ENCODE measurements at regions not wholly inside any gene's neighbourhood (a gene's known extent, or its start where the extent isn't known, plus 50 kb on each side); places are given as distances from the start of the nearest gene placed in this dataset.

DNA sequence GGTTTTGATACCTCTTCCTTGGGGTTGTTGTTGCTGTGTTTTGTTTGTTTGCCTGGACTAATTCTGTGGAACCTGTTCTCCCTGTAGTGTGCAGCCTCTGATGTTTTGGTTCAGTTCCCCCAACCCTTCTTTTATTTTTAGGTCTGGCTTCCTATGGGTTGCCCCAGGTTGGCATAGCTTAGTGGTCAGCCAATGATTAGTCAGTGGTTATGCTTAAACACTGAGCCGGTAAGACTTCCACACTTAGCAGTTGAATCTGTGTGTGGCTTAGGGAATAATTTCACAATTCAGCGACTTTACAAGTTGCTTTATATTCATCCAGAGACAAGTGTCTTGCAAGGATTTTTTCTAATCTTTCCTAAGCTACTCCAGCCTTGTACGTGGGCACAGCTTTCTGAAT, 78.6 kb upstream of the CLPB start:
- H3K27ac Mint-ChIP-seq: no peak overlapping the region
- DNase-seq: no peak
- no peaks in the 10 kb centered on the region for H3K4me1 Mint-ChIP-seq (ENCODE audit: low read depth)
- H3K36me3 Mint-ChIP-seq (ENCODE audit: low read depth): no peaks in the 10 kb centered on the region
- H3K4me3 Mint-ChIP-seq: no peak overlapping the region
- ChIA-PET CTCF (interaction anchor here (1.1 kb wide), 1 partner anchor 98 kb away, joined by 3 read pairs; no protein-coding TSS in a partner anchor), POLR2A (no interaction called here)
- no peak for ATAC-seq
- H3K9me3 Mint-ChIP-seq: peaks cover 17% of the 10 kb centered on the region
- H3K27me3 Mint-ChIP-seq: no peaks in the 10 kb centered on the region
- intact Hi-C loops (cut with micrococcal nuclease): no loop called here
- TF ChIP-seq, protein P1, sequence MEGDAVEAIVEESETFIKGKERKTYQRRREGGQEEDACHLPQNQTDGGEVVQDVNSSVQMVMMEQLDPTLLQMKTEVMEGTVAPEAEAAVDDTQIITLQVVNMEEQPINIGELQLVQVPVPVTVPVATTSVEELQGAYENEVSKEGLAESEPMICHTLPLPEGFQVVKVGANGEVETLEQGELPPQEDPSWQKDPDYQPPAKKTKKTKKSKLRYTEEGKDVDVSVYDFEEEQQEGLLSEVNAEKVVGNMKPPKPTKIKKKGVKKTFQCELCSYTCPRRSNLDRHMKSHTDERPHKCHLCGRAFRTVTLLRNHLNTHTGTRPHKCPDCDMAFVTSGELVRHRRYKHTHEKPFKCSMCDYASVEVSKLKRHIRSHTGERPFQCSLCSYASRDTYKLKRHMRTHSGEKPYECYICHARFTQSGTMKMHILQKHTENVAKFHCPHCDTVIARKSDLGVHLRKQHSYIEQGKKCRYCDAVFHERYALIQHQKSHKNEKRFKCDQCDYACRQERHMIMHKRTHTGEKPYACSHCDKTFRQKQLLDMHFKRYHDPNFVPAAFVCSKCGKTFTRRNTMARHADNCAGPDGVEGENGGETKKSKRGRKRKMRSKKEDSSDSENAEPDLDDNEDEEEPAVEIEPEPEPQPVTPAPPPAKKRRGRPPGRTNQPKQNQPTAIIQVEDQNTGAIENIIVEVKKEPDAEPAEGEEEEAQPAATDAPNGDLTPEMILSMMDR (IDR thresholded peaks at IDR 0.05): no peak

DNA sequence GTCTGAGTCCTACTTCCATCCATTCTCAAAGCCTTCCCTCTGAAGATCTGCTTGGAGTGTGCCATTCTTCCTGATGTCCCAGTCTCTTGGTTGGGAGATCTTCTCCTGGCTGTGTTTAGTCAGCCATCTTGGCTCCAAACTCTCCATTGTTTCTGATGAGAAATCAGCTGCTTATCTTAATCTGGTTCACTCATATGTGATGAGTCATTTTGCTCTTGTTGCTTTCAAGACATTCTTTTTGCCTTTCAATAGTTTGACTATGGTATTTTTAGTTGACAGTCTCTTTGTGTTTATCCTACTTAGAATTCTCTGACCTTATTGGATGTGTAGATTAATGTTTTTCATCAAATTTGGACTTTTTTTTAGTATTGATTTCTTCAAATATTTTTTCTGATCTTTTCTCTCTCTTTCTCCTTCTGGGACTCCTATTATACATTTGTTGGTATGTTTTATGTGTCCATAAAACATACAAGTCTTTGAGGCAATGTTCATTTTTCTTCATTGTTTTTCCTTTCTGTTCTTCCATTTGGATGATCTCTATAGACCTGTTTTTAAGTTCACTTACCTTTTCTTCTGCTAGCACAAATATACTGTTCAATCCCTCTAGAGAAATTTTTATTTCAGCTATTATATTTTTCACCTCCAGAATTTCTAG, 77.2 kb upstream of the CLPB start:
- DNase-seq: no peak
- intact Hi-C loops (cut with micrococcal nuclease): no loop called here
- Mint-ChIP-seq H3K27me3 (no peaks in the 10 kb centered on the region), H3K4me3 (no peak overlapping the region), H3K9me3 (peaks cover 20% of the 10 kb centered on the region), H3K27ac (no peak overlapping the region), H3K4me1 (ENCODE audit: low read depth) (no peaks in the 10 kb centered on the region), H3K36me3 (ENCODE audit: low read depth) (no peaks in the 10 kb centered on the region)
- CTCF ChIA-PET: no interaction called here
- TF ChIP-seq, protein P1 (IDR thresholded peaks at IDR 0.05): no peak
- ATAC-seq: no peak
- POLR2A ChIA-PET: no interaction called here

DNA sequence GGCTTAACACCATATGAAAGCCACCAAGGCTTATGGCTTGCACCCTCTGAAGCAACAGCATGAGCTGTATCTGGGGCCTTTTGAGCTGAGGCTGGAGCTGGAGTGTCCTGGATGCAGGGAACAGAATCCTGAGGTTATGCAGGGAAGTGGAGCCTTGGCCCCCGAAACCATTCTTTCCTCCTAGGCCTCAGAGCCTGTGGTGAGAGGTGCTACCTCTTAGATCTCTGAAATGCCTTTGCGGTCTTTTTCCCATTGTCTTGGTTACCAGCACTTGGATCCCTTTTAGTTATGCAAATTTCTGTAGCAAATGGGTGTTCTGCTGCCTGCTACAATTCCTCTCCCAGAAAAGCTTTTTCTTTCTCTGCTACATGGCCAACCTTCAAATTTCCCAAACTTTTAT, 72.7 kb upstream of the CLPB start:
- DNase-seq: no peak
- Mint-ChIP-seq H3K36me3 (ENCODE audit: low read depth) (no peaks in the 10 kb centered on the region), H3K27me3 (peaks cover 6% of the 10 kb centered on the region), H3K27ac (no peak overlapping the region), H3K9me3 (peaks cover 19% of the 10 kb centered on the region), H3K4me3 (no peak overlapping the region), H3K4me1 (ENCODE audit: low read depth) (no peaks in the 10 kb centered on the region)
- ChIA-PET CTCF (no interaction called here), POLR2A (no interaction called here)
- intact Hi-C loops (cut with micrococcal nuclease): no loop called here
- TF ChIP-seq, protein P1 (IDR thresholded peaks at IDR 0.05): no peak
- no peak for ATAC-seq

DNA sequence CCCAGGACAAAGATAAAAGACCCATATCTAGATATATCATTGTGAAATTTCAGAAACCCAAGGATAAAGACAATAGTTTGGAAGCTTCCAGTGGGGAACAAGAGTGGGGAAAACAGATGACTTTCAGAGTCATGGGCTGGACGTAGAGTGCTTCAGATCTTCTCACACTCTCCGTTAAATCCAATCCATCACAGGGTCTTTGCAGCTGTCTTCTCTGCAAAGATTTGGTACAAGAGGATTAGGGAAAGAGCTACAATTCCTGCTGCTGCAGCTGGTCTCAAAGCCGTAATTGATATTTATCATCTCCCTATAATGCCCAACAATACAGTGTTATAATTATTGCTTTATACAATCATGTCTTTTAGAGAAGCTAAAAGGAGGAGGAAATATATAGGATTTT, 63.4 kb upstream of the CLPB start:
- ATAC-seq: no peak
- DNase-seq: no peak
- H3K9me3 Mint-ChIP-seq: peaks cover 7% of the 10 kb centered on the region
- TF ChIP-seq, protein P1 (IDR thresholded peaks at IDR 0.05): no peak
- H3K27ac Mint-ChIP-seq: no peak overlapping the region
- POLR2A ChIA-PET: interaction anchor here (1.0 kb wide), 1 partner anchor 22 kb away, joined by 3 read pairs; no protein-coding TSS in a partner anchor
- H3K36me3 Mint-ChIP-seq (ENCODE audit: low read depth): no peaks in the 10 kb centered on the region
- intact Hi-C loops (cut with micrococcal nuclease): no loop called here
- no peak overlapping the region for H3K4me3 Mint-ChIP-seq
- H3K4me1 Mint-ChIP-seq (ENCODE audit: low read depth): peaks cover 8% of the 10 kb centered on the region
- CTCF ChIA-PET: interaction anchor here (1.7 kb wide), 1 partner anchor 27 kb away, joined by 4 read pairs; no protein-coding TSS in a partner anchor
- H3K27me3 Mint-ChIP-seq: no peaks in the 10 kb centered on the region

DNA sequence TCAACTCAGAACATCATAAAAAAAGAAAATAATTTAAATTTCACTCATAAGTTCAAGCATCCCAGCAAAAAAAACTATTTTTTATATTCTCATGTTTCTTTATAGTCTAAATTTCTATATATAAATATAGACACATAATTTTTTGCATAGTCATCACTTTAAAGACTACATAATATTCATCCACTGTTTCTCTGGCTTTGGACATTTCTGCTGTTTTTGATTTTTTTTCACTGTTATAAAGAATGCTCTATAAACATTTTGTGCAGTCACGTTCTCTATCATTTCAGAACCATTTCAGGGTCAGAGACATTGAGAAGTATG, 59.7 kb upstream of the CLPB start:
- intact Hi-C loops (cut with micrococcal nuclease): no loop called here

More for the DNA sequence above, 59.7 kb upstream of the CLPB start:
- TF ChIP-seq, protein P1 (IDR thresholded peaks at IDR 0.05): no peak
- Mint-ChIP-seq H3K36me3 (ENCODE audit: low read depth) (no peaks in the 10 kb centered on the region), H3K27ac (no peak overlapping the region), H3K9me3 (no peaks in the 10 kb centered on the region), H3K4me1 (ENCODE audit: low read depth) (peaks cover 8% of the 10 kb centered on the region), H3K4me3 (no peak overlapping the region), H3K27me3 (no peaks in the 10 kb centered on the region)
- CTCF ChIA-PET: interaction anchor here (0.8 to 1.8 kb wide), 2 partner anchors 23 to 79 kb away, joined by 5 to 6 read pairs; no protein-coding TSS in a partner anchor
- POLR2A ChIA-PET: interaction anchor here (0.6 to 1.0 kb wide), 2 partner anchors 59 to 62 kb away, joined by 3 read pairs; no protein-coding TSS in a partner anchor
- ATAC-seq (no peak), DNase-seq (no peak)

Data from activated CD8-positive, alpha-beta T cell treated with anti-CD3 and anti-CD28 coated beads for 36 hours (primary cell).